Endothelial cell of hepatic sinusoid (primary cell): ENCODE measurements at regions not wholly inside any gene's neighbourhood (a gene's known extent, or its start where the extent isn't known, plus 50 kb on each side); places are given as distances from the start of the nearest gene placed in this dataset.

Experiments
- in situ Hi-C: cut with HindIII; loops from 2 replicates; pipeline ENCODE4 v1.10.0; 2017; ENCODE audit warnings: low sequenced_read_pairs

DNA sequence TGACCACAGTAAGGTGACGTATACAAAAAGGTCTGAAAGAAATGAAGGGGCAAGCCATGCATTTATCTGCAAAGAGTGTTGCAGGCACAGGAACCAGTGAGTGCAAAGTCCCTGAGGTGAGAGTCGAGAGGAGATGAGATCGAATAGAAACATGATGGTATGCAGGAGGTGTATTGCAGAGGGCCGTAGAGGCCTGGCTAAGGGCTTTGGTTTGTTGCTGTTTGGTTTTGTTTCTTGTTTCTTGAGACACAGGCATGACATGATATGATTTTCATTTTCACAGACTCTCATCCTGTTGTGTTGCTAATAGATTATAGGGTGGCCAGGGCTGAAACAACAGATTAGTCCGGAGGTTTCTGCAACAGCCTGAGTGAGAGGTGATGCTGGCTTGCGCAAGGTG lies 80.4 kb downstream of the HSPH1 start:
- in situ Hi-C loops, result no loop called here

GRCh38 chr13:31074756-31075155 lies 86.9 kb downstream of the HSPH1 start:
- in situ Hi-C loops, result no loop called here

GRCh38 chr13:31073859-31074718 lies 87.6 kb downstream of the HSPH1 start:
- in situ Hi-C loops, result no loop called here

DNA sequence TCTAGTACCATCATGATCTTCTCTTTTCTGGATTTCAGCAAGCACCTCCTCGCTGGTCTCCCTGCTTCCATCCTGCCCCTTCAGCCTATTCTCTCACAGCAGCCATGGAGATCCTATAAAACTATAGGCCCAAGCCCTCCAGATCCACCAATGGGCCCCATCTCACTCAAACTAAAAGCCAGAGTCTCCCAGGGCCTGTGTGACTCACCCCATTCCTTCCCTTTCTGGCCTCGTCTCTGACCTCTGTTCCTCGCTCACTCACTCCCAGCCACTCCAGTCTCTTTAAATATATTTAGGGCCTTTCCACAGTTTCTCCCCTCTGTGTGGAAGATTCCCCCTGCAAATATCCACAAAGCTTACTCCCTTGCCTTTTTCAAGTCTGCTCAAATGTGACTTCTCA lies 89.7 kb downstream of the HSPH1 start:
- in situ Hi-C loops, result no loop called here

DNA sequence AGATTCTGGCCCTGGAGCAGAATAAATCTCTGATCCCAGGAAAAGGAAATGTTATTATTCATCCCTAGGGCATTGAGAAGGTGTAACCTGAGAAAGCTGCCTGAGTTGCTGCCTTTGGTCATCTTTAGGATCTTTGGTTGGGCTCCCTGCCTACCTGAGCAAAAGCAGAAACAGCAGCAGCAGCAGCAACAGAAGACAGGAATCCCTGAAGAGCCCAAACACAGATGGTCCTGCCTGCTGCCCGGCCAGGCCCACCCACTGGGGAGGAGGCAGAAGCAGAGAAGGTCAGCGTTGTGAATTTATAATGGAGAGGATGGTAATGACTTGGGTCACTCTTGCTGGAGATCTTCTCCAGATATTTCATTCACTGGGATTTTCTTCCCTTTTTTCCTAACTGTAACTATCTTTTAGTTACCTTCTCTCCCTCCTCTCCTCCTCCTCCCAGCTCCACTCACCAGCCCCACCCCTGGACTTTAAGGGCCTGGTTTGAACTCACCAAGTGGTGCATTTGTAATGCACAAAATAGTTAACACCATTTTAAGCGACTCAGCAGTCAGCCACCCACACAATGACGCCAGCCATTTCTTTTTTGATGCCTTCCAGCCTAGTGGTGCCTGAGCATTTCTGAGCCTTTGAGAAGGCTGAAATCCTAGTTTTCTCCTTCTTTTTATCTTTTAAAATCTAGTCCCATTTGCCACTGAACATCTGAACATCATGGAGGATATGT lies 91.7 kb downstream of the HSPH1 start:
- in situ Hi-C loops, result no loop called here

GRCh38 chr13:31068119-31068423 lies 93.6 kb downstream of the HSPH1 start:
- in situ Hi-C loops, result no loop called here

GRCh38 chr13:31067416-31068118 lies 94.1 kb downstream of the HSPH1 start:
- in situ Hi-C loops, result no loop called here

DNA sequence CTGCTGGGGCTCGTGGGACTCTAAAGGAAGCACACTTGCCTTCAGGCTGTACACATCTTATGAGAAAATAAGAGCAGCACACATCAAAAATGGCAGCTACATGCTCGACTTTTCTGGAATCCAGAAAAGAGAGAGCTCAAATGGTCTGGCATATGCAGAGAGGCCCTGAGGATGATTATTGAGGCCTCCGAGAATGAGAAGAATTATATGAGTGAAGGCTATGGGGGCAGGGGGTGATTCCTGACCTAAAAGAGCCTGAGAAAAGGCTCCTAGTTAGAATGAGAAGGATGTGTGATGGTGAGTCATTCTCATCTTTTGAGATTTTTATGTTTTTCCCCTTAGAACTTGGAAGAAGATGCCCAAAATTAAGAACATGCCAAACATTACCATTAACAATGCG lies 97.1 kb downstream of the HSPH1 start:
- in situ Hi-C loops, result no loop called here

- in situ Hi-C loops, result no loop called here
These were observed 97.9 kb downstream of the HSPH1 start for GRCh38 chr13:31063772-31064171.

DNA sequence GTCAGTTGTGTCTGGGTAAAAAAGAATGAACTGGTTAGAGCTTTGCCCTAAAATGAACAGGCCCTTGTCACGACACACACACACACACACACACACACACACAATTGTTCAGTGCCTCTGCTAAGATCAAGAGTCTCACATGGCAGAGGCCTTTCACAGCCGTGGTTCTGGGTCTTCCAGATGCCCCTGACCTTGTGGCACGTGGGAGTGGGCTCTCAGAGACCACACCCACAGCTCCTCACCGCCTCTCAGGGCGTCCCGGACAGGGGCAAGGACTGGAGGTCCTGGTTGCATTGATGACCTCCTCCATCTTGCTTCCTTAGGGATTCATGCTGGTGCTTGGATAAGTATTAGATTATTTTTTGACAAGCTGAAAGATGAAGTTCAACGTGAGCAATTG lies 101.0 kb downstream of the HSPH1 start:
- in situ Hi-C loops, result no loop called here

DNA sequence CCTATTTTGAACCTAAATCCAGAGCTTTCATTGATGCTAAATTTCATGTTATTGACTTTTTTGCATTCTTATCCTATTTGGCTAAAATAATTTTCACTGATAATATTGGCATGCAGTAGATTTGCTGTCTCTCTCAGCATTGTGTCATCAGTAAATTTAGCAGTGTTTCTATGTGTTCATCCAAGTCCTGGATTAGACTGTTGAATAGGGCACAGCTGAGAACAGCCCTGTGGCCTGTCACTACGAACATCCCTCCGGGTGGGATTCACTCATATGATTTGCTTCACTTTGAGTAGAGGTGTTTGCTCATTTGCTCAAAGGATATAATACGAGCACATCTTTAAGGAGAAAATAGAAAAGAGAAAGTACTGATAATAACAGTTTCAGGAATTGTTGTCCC lies 101.5 kb downstream of the HSPH1 start:
- in situ Hi-C loops, result no loop called here

- in situ Hi-C loops, result no loop called here
These were observed 104.2 kb downstream of the HSPH1 start for GRCh38 chr13:31057403-31058033.

GRCh38 chr13:31056644-31057271 lies 104.9 kb downstream of the HSPH1 start:
- in situ Hi-C loops, result no loop called here

DNA sequence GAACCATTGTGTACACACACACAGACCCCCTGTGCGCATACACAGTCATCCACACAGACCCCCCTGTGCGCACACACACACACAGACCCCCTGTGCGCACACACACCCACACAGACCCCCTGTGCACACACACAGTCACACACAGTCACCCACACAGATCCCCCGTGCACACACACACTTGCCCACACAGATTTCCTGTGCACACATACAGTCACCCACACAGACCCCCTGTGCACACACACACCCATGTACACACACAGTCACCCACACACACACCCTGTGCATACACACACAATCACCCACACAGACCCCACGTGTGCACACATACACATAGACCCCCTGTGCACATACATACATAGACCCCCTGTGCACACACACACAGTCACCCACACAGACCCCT lies 106.1 kb downstream of the HSPH1 start:
- in situ Hi-C loops, result no loop called here

DNA sequence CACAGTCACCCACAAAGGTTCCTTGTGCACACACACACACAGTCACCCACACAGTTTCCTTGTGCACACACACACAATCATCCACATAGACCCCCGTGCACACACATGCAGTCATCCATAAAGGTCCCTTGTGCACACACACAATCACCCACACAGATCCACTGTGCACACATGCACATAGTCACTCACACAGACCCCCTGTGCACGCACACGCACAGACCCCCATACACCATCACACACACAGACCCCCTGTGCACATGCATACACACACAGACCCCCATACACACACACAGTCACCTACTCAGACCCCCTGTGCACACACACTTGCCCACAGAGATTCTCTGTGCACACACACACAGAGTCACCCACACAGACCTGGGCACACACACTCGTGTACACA lies 107.1 kb downstream of the HSPH1 start:
- in situ Hi-C loops, result no loop called here

GRCh38 chr13:31053896-31054295 lies 107.8 kb downstream of the HSPH1 start:
- in situ Hi-C loops, result no loop called here

- in situ Hi-C loops, result no loop called here
These were observed 108.6 kb downstream of the HSPH1 start for GRCh38 chr13:31053091-31053490.

DNA sequence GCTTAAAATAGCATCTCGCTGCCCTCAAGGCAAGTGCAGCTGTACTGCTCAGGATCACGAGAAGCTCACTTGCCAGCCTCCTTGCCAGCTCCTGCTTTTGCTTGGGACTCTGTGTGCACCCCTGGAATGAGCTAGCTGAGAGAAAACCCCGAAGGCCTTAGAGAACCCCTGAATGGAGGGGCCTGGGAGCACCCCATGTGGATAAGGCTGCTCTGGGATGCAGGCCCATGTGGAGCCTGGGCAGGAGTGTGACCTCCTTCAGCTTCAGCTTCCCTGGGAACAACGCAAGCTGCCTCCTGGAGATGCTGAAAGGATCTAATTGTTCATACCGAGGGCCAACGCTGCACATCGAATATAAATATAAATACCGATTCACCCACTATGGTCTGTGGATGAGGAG lies 109.2 kb downstream of the HSPH1 start:
- in situ Hi-C loops, result no loop called here

GRCh38 chr13:31051999-31052398 lies 109.7 kb downstream of the HSPH1 start:
- in situ Hi-C loops, result no loop called here

- in situ Hi-C loops, result no loop called here
These were observed 111.0 kb downstream of the HSPH1 start for GRCh38 chr13:31050486-31051400.
